PC-9 (cell line): ENCODE measurements at regions not wholly inside any gene's neighbourhood (a gene's known extent, or its start where the extent isn't known, plus 50 kb on each side); places are given as distances from the start of the nearest gene placed in this dataset.

Experiments
- BruUV-seq: library from RNA; stranded (reverse); fragments of 400-500 nt; replicated peaks from 2 replicates; lab custom pipeline; 2021; lab: Mats Ljungman, UMichigan
- CTCF ChIA-PET: fragments of 300-600 bp; sonication (Branson Sonifier 250); formaldehyde crosslinking; loops from one replicate; lab custom pipeline; 2022; ENCODE audit warnings: antibody characterized with exemption; lab: Charles Lee
- POLR2A ChIA-PET: fragments of 300-600 bp; sonication (Branson Sonifier 250); formaldehyde crosslinking; loops from one replicate; lab custom pipeline; 2022; ENCODE audit warnings: antibody characterized with exemption; ENCODE audit not compliant: unreplicated experiment; lab: Charles Lee
- DNase-seq, 2 experiments: peaks; one replicate each; pipeline versions ENCODE4 v3.0.0 to v3.0.0-alpha.2; 2015 to 2022; ENCODE audit warnings: mixed read lengths in 1 of 2
- H2AFZ ChIP-seq: fragments of 200-600 bp; sonication (generic); 2 replicates; pipeline ENCODE4 v1.8.1; 2017; ENCODE audit warnings: antibody characterized with exemption
- H3F3A ChIP-seq: fragments of 200-600 bp; sonication (generic); 2 replicates; pipeline ENCODE4 v1.8.1; 2017; ENCODE audit warnings: antibody characterized with exemption, mild to moderate bottlenecking, low read depth; ENCODE audit not compliant: insufficient read depth
- H3K27ac ChIP-seq: fragments of 200-600 bp; sonication (generic); 2 replicates; pipeline ENCODE4 v1.6.1; 2016; ENCODE audit warnings: mixed run types
- H3K27me3 ChIP-seq: fragments of 200-600 bp; sonication (generic); 2 replicates; pipeline ENCODE4 v1.6.1; 2016; ENCODE audit warnings: low read depth, mixed run types; ENCODE audit not compliant: insufficient read depth
- H3K36me3 ChIP-seq: fragments of 200-600 bp; sonication (generic); 2 replicates; pipeline ENCODE4 v1.6.1; 2016; ENCODE audit warnings: low read depth, mixed run types
- H3K4me1 ChIP-seq: fragments of 200-600 bp; sonication (generic); replicated peaks from 2 replicates; pipeline ENCODE4 v1.6.1; 2016; ENCODE audit warnings: mixed run types; ENCODE audit not compliant: insufficient read depth
- H3K4me2 ChIP-seq: fragments of 200-600 bp; sonication (generic); 2 replicates; pipeline ENCODE4 v1.6.1; 2017; ENCODE audit warnings: mixed run types
- H3K4me3 ChIP-seq: fragments of 200-600 bp; sonication (generic); 2 replicates; pipeline ENCODE4 v1.6.1; 2016; ENCODE audit warnings: mixed run types
- H3K79me2 ChIP-seq: fragments of 200-600 bp; sonication (generic); 2 replicates; pipeline ENCODE4 v1.6.1; 2017; ENCODE audit warnings: low read depth, mixed run types
- H3K9me2 ChIP-seq: fragments of 200-600 bp; sonication (generic); 2 replicates; pipeline ENCODE4 v1.8.1; 2017; ENCODE audit warnings: mild to moderate bottlenecking; ENCODE audit not compliant: insufficient read depth
- H3K9me3 ChIP-seq: fragments of 200-600 bp; sonication (generic); 2 replicates; pipeline ENCODE4 v1.8.1; 2016; ENCODE audit warnings: low read depth; ENCODE audit not compliant: insufficient read depth
- H4K20me1 ChIP-seq: fragments of 200-600 bp; sonication (generic); 2 replicates; pipeline ENCODE4 v1.8.1; 2017; ENCODE audit not compliant: insufficient read depth
- EZH2 ChIP-seq: fragments of 200-600 bp; sonication (generic); IDR thresholded peaks from 2 replicates; pipeline ENCODE4 v1.8.0; 2017; ENCODE audit warnings: antibody characterized with exemption, low read depth
- intact Hi-C: fragments of 100-400 bp; cut with micrococcal nuclease; formaldehyde crosslinking; loops from one replicate; pipeline ENCODE4 v1.10.0; 2022; ENCODE audit not compliant: unreplicated experiment
- TF ChIP-seq, protein P1 (sequence below): fragments of 200-600 bp; sonication (generic); conservative IDR thresholded peaks from 2 replicates; pipeline ENCODE4 v1.6.1; 2017; ENCODE audit warnings: mixed run types, antibody characterized with exemption, mild to moderate bottlenecking, moderate library complexity

- Histone ChIP-seq H4K20me1 (no peaks in the 10 kb centered on the region), H3K4me1 (no peaks in the 10 kb centered on the region), H3K27me3 (peaks cover 10% of the 10 kb centered on the region; the same call in 1 of the 2 replicates), H3K36me3 (no peaks in the 10 kb centered on the region), H3K27ac (no peak overlapping the region), H3F3A (no peaks in the 10 kb centered on the region), H3K9me3 (no peaks in the 10 kb centered on the region), H3K79me2 (no peaks in the 10 kb centered on the region), H2AFZ (no peak overlapping the region), H3K9me2 (no peaks in the 10 kb centered on the region), H3K4me2 (no peak overlapping the region), H3K4me3 (no peak overlapping the region)
- ChIA-PET CTCF (no interaction called here), POLR2A (no interaction called here)
- intact Hi-C loops = no loop called here
- DNase-seq = no peak
- no peak for TF ChIP-seq EZH2
- TF ChIP-seq, protein P1, sequence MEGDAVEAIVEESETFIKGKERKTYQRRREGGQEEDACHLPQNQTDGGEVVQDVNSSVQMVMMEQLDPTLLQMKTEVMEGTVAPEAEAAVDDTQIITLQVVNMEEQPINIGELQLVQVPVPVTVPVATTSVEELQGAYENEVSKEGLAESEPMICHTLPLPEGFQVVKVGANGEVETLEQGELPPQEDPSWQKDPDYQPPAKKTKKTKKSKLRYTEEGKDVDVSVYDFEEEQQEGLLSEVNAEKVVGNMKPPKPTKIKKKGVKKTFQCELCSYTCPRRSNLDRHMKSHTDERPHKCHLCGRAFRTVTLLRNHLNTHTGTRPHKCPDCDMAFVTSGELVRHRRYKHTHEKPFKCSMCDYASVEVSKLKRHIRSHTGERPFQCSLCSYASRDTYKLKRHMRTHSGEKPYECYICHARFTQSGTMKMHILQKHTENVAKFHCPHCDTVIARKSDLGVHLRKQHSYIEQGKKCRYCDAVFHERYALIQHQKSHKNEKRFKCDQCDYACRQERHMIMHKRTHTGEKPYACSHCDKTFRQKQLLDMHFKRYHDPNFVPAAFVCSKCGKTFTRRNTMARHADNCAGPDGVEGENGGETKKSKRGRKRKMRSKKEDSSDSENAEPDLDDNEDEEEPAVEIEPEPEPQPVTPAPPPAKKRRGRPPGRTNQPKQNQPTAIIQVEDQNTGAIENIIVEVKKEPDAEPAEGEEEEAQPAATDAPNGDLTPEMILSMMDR = no peak
- no TSS peak for BruUV-seq
These were observed 62.9 kb upstream of the AGBL1 start for GRCh38 chr15:86016750-86017149.

DNA sequence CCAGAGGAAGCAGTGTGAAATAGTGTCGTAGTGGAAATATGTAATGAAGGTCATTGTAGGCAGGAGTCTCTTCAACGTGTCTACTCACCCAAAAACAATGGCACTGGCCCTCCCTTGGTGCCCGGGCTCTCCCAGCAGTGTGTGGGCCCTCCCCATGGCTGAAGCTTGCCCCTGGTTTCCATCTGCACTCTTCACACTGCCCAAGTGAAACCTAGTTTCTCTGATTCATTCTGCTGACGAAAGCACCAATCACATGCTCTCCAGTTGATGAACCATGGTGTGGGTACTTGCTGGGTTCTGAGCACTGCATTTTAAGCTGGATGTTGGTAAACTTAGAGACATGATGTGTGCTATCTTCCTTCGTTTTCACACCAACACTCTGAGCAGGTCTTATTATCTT is 61.0 kb upstream of the AGBL1 start:
- no TSS peak for BruUV-seq

GRCh38 chr15:86021281-86022264 is 58.1 kb upstream of the AGBL1 start:
- Histone ChIP-seq H3K79me2 (no peaks in the 10 kb centered on the region), H3K36me3 (no peaks in the 10 kb centered on the region), H4K20me1 (no peaks in the 10 kb centered on the region), H3K9me3 (no peaks in the 10 kb centered on the region), H3K9me2 (no peaks in the 10 kb centered on the region), H3K27ac (no peak overlapping the region), H3F3A (no peaks in the 10 kb centered on the region), H3K4me3 (no peak overlapping the region), H3K4me2 (no peak overlapping the region), H3K4me1 (no peaks in the 10 kb centered on the region), H3K27me3 (peaks cover 10% of the 10 kb centered on the region), H2AFZ (no peak overlapping the region)
- CTCF ChIA-PET = no interaction called here
- intact Hi-C loops = no loop called here
- POLR2A ChIA-PET = no interaction called here
- no peak for TF ChIP-seq EZH2
- TF ChIP-seq, protein P1 = no peak
- no TSS peak for BruUV-seq
- peak in 1 of 2 experiments; percentile 7 for DNase-seq

More for the DNA sequence above, 61.0 kb upstream of the AGBL1 start:
- ChIA-PET CTCF (no interaction called here), POLR2A (no interaction called here)
- Histone ChIP-seq H3K9me2 (no peaks in the 10 kb centered on the region), H3K4me1 (no peaks in the 10 kb centered on the region), H3K79me2 (no peaks in the 10 kb centered on the region), H4K20me1 (no peaks in the 10 kb centered on the region), H3K27me3 (peaks cover 10% of the 10 kb centered on the region; the same call in 1 of the 2 replicates), H3K9me3 (no peaks in the 10 kb centered on the region), H2AFZ (no peak overlapping the region), H3K27ac (no peak overlapping the region), H3F3A (no peaks in the 10 kb centered on the region), H3K4me3 (no peak overlapping the region), H3K4me2 (no peak overlapping the region), H3K36me3 (no peaks in the 10 kb centered on the region)
- no peak for DNase-seq
- intact Hi-C loops = no loop called here
- no peak for TF ChIP-seq EZH2
- TF ChIP-seq, protein P1 = no peak
